Adipose tissue (tissue), 3 donors: ENCODE measurements at regions not wholly inside any gene's neighbourhood (a gene's known extent, or its start where the extent isn't known, plus 50 kb on each side); places are given as distances from the start of the nearest gene placed in this dataset.
"Not testable (repeated sequence)": the region's sequence is repeated elsewhere in the genome, so short reads cannot be mapped to it uniquely, and the experiment has no call there.

Experiments used
- H3K27ac ChIP-seq: one replicate; pipeline ENCODE4 v1.5.1; 2013; ENCODE audit warnings: low read depth, low read length
- WGBS, 3 donors: extraction: QIAGEN DNeasy Blood & Tissue Kit; methylation state at CpG; one replicate each; pipeline ENCODE4 v1.1.7; 2013; 5-methylcytosine and 5-hydroxymethylcytosine counted together
- donor health status: healthy with polysubstance abuse.
- donor health status: Bipolar disorder and iron deficiency.
- donor health status: healthy.

- WGBS, 3 donors: 65 to 69% (median 69%) methylated on average over 9 to 10 of the region's 10 CpGs
Observed at GRCh38 chr22:25426530-25427308, 137.8 kb upstream of the GRK3 start.

GRCh38 chr22:25431637-25432342 lies 132.7 kb upstream of the GRK3 start:
- 82 to 86% (median 86%) methylated on average over 3 to 4 of the region's 6 CpGs for WGBS, 3 donors
- H3K27ac ChIP-seq: not testable (repeated sequence)

More at GRCh38 chr22:25426530-25427308, 137.8 kb upstream of the GRK3 start:
- not testable (repeated sequence) for H3K27ac ChIP-seq

DNA sequence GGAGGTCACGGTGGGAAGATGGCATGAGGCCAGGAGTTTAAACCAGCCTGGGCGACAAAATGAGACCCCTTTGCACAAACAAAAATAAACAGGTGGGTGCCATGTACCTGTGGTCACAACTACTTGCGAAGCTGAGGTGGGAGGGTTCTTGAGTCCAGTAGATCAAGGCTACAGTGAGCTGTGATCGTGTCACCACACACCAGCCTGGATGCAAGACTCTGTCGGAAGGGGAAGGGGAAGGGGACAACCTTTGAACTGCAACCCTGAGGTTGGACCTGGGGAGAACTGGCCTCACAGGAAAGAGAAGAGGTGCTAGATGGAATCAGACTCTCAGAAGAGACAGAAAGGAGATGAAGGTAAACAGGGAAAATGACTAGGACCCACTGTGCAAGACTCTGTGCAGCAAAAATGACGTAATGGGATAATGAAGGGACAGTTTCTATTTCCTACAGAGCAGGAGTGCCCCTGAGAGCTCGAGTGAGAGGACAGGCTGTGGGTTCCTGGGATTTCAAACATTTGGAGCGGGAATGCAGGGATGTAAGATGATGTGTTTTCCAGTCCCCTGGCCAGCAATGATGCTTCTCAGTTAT lies 131.0 kb upstream of the GRK3 start:
- not testable (repeated sequence) for H3K27ac ChIP-seq
- WGBS, 3 donors: 55 to 65% (median 64%) methylated on average over 8 of the region's 8 CpGs

GRCh38 chr22:25437414-25438160 lies 126.9 kb upstream of the GRK3 start:
- no peak overlapping the region for H3K27ac ChIP-seq
- WGBS, 3 donors: 58 to 72% (median 63%) methylated on average over 8 of the region's 8 CpGs

DNA sequence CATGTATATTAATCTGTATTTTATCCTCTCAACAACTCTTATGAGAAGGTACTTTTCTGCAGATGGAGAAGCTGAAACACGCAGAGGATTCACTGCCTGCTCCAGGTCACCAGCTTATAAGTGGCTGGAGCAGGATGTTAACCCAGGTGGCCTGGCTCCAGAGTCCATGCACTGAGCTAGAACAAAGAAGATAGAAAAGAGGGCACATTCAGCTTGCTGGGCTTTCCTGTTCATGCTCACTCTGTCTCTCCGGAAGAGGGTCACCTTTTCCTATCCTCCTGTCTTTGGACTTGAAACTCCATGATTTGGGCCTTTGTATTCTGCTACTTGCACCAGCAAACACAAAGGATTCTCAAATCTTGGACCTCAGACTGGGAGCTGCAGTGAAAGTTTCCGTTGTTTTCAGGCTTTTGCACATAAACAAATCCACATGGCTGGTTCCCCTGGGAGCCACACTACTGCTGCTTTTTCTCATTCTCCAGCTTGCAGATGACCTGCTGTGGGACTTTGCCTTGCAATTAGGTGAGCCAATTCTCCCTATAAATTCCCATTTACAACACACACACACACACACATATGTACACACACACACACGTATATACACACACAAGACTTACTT lies 117.3 kb upstream of the GRK3 start:
- no peak overlapping the region for H3K27ac ChIP-seq
- WGBS, 3 donors: 40 to 57% (median 45%) methylated on average over 4 of the region's 4 CpGs

- no peak overlapping the region for H3K27ac ChIP-seq
- WGBS, 3 donors: 5% methylated on average over 29 to 30 of the region's 30 CpGs
Observed at GRCh38 chr22:25447686-25448434, 116.6 kb upstream of the GRK3 start.

DNA sequence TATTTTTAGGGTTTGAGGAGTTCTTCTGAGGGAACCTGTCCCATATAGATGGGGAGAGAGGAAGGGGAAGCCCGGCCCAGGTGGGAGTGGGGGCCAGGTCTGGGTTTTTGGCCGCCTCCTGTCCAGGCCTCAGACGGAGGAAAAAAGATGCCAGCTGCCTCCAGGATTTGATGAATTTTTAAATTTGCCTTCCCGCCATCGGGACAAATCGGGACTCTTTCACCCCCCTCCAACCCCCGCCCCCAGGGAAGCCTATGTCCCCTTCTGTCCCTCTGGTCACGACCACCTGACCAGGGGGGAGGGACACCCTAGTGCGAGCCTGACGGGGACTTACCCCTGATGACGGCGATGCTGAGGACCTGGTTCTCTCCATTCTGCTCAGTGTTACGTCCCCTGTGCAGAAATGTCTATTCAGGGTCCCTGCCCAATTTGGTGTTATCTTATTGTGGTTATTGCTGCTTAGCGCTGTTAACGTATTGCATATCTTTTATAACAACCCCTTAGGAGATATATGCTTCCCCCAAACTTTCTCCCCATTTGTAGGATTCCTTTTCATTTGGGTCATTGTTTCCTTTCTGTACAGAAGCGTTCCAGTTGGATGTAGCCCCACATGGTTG lies 115.9 kb upstream of the GRK3 start:
- WGBS, 3 donors: 1 to 3% (median 2%) methylated on average over 16 of the region's 16 CpGs
- H3K27ac ChIP-seq: no peak overlapping the region

DNA sequence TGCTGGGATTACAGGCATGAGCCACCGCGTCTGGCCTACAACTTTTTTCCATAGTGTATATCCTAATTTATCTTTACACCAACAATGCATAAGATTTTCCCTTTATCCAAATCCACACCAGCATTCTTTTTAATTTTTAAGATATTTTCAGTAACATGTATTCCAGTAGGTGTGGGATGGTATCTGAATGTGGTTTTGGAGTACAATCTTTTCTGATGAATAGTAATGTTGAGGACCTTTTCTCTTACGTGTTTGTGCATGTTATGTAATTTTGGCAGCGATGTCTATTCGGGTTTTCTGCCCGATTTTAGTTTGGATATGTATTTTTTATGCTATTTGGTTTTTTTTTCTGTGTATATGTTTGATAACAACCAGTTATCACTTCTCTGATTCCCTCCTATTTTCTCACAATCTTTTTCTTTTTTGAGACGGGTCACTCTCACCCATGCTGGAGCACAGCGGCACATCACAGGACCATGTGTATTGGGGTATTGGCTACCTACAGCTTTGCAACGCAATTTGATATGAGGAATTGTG lies 114.6 kb upstream of the GRK3 start:
- WGBS, 3 donors: 78 to 91% (median 86%) methylated on average over 9 of the region's 9 CpGs
- H3K27ac ChIP-seq: no peak overlapping the region

- no peak overlapping the region for H3K27ac ChIP-seq
- WGBS, 3 donors: 87 to 93% (median 88%) methylated on average over 2 of the region's 2 CpGs
Observed at GRCh38 chr22:25451480-25452114, 112.9 kb upstream of the GRK3 start.

- 59 to 65% (median 64%) methylated on average over 10 of the region's 10 CpGs for WGBS, 3 donors
- no peak overlapping the region for H3K27ac ChIP-seq
Observed at GRCh38 chr22:25452116-25452700, 112.3 kb upstream of the GRK3 start.

- 94 to 97% (median 95%) methylated on average over 4 of the region's 4 CpGs for WGBS, 3 donors
- H3K27ac ChIP-seq: no peak overlapping the region
Observed at GRCh38 chr22:25453058-25453457, 111.4 kb upstream of the GRK3 start.

DNA sequence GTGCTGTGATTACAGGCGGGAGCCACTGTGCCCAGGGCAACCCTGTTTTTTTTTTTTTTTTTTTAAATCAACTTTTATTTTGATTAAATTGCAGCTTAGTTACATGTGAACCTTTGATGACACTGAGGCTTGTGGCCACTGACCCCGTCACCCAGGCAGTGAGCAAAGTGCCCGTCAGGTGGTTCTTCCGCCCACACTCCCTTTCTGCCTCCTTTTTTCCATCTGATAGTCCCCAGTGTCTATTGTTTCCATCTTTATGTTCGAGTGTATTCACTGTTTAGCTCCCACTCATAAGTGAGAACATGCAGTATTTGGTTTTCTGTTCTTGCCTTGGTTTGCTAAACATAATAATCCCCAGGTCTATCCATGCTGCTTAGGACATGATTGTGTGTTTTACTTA lies 110.9 kb upstream of the GRK3 start:
- WGBS, 3 donors: 83 to 87% (median 87%) methylated on average over 5 of the region's 5 CpGs
- H3K27ac ChIP-seq: no peak overlapping the region

GRCh38 chr22:25456300-25457043 lies 108.0 kb upstream of the GRK3 start:
- 81 to 86% (median 83%) methylated on average over 12 to 13 of the region's 13 CpGs for WGBS, 3 donors
- H3K27ac ChIP-seq: not testable (repeated sequence)

DNA sequence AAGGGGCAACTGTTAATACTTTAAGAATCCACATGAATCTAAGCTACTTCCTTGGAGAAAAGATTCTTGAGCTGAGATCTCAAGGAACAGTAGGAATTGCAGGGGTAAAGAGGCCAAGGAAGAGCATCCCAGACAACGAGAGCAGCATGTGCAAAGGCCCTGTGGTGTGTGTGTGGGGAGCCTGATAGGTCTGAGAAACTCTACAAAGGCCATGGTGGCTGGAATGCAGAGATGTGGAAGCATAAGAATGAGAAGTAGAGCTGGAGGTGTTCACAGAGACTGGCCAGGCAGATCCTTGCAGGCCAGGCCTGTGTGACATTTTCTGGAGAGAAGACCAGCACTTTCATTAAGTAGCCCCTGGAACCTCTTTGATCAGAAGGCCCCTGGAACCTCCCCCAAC lies 105.8 kb upstream of the GRK3 start:
- WGBS, 3 donors: 91 to 100% (median 95%) methylated on average over 1 of the region's 1 CpG
- H3K27ac ChIP-seq: not testable (repeated sequence)

GRCh38 chr22:25460682-25461081 lies 103.8 kb upstream of the GRK3 start:
- not testable (repeated sequence) for H3K27ac ChIP-seq
- 86 to 88% (median 86%) methylated on average over 2 of the region's 2 CpGs for WGBS, 3 donors

- H3K27ac ChIP-seq: no peak overlapping the region
- WGBS, 3 donors: 93 to 96% (median 95%) methylated on average over 7 of the region's 7 CpGs
Observed at GRCh38 chr22:25461301-25461700, 103.2 kb upstream of the GRK3 start.
